Stimulated activated naive CD8-positive, alpha-beta T cell treated with anti-CD3 and anti-CD28 coated beads, Interleukin-15, Interleukin-2, amounts not matched to agents 100 ng/mL and 50 ng/mL, for 24 hours (primary cell): ENCODE measurements at regions not wholly inside any gene's neighbourhood (a gene's known extent, or its start where the extent isn't known, plus 50 kb on each side); places are given as distances from the start of the nearest gene placed in this dataset.

Experiments used
- H3K27ac Mint-ChIP-seq: one replicate; pipeline ENCODE4 v1.8.0; 2021; ENCODE audit warnings: mild to moderate bottlenecking, mixed read lengths
- H3K27me3 Mint-ChIP-seq: one replicate; pipeline ENCODE4 v1.8.0; 2021; ENCODE audit warnings: mixed read lengths
- H3K36me3 Mint-ChIP-seq: one replicate; pipeline ENCODE4 v1.8.0; 2021; ENCODE audit warnings: low read depth, mixed read lengths
- H3K4me1 Mint-ChIP-seq: one replicate; pipeline ENCODE4 v1.8.0; 2021; ENCODE audit warnings: low read depth, mixed read lengths
- H3K4me3 Mint-ChIP-seq: one replicate; pipeline ENCODE4 v1.8.0; 2021; ENCODE audit warnings: mild to moderate bottlenecking, mixed read lengths
- H3K9me3 Mint-ChIP-seq: one replicate; pipeline ENCODE4 v1.8.0; 2021; ENCODE audit warnings: mixed read lengths

DNA sequence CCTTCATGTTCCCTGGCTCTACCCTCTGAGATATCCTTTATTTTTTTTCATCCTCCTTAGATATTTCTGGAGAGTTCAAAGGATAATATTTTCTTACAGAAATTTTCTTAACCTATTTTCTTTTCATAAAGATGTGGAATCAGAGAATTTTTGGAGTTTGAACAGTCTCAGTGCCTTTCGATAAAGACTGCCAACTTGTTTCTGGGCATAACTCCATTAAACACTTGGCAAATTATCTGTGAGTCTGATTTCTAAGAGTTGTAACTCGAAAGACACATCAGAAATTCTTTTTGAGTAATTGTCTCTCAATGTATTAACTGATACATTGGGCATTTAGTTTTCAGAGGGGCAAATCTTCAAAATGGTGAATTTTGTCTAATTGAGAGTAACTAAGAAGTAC is 1255.6 kb downstream of the NCAM2 start:
- H3K4me3 Mint-ChIP-seq = no peak overlapping the region
- no peaks in the 10 kb centered on the region for H3K36me3 Mint-ChIP-seq
- H3K9me3 Mint-ChIP-seq = peaks cover 6% of the 10 kb centered on the region
- no peaks in the 10 kb centered on the region for H3K27me3 Mint-ChIP-seq
- no peaks in the 10 kb centered on the region for H3K4me1 Mint-ChIP-seq
- H3K27ac Mint-ChIP-seq = no peak overlapping the region

- no peaks in the 10 kb centered on the region for H3K27me3 Mint-ChIP-seq
- H3K4me1 Mint-ChIP-seq = no peaks in the 10 kb centered on the region
- H3K9me3 Mint-ChIP-seq = peaks cover 4% of the 10 kb centered on the region
- no peak overlapping the region for H3K4me3 Mint-ChIP-seq
- H3K36me3 Mint-ChIP-seq = no peaks in the 10 kb centered on the region
- H3K27ac Mint-ChIP-seq = no peak overlapping the region
These were observed 1260.6 kb downstream of the NCAM2 start for GRCh38 chr21:22258821-22259220.

GRCh38 chr21:22260274-22260673 is 1262.1 kb downstream of the NCAM2 start:
- no peak overlapping the region for H3K4me3 Mint-ChIP-seq
- peaks cover 4% of the 10 kb centered on the region for H3K9me3 Mint-ChIP-seq
- H3K27ac Mint-ChIP-seq = no peak overlapping the region
- no peaks in the 10 kb centered on the region for H3K27me3 Mint-ChIP-seq
- H3K4me1 Mint-ChIP-seq = no peaks in the 10 kb centered on the region
- H3K36me3 Mint-ChIP-seq = no peaks in the 10 kb centered on the region

- Mint-ChIP-seq H3K4me3 (no peak overlapping the region), H3K9me3 (peaks cover 9% of the 10 kb centered on the region), H3K27ac (no peak overlapping the region), H3K27me3 (no peaks in the 10 kb centered on the region), H3K36me3 (no peaks in the 10 kb centered on the region), H3K4me1 (no peaks in the 10 kb centered on the region)
These were observed 1265.7 kb downstream of the NCAM2 start for GRCh38 chr21:22263890-22264289.

DNA sequence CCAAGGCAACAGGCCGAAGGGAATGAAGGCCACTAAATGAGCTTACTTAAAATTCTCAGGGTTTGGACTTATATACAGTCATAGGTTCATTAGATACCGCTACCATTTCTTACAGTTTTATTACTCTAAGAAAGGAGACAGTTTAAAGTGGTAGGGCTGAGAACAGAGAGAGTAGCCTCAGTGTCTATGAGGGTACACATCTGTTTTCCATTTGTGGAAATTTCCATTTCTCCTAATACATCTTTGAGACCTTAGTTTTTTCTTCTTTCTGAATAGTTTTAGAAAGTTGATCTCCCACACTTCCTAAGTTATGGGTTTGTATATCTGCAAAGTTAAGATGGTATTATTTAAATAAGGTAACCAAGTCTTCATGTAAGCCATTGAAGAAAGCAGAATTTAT is 1279.1 kb downstream of the NCAM2 start:
- no peak overlapping the region for H3K4me3 Mint-ChIP-seq
- H3K9me3 Mint-ChIP-seq = peaks cover 5% of the 10 kb centered on the region
- H3K4me1 Mint-ChIP-seq = no peaks in the 10 kb centered on the region
- no peaks in the 10 kb centered on the region for H3K27me3 Mint-ChIP-seq
- no peaks in the 10 kb centered on the region for H3K36me3 Mint-ChIP-seq
- H3K27ac Mint-ChIP-seq = no peak overlapping the region

DNA sequence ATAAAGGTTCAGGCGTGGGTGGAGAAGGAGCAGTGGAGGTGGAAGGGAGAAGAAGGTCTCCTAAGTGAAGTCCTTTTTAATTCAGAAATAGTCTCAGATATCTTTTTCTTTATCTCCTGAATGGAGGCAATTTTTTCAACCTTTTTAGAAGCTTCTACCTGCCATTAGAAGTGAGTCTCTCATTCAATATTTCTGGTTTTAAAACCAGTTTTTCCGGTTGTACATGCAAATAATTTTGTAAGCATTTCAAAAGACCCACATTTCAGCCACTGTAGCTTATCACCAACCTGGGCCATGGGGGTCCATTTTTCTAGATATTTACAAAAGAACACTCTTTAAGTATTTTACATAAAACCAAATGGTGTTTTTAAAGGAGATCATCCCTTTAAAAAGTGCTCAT is 1280.2 kb downstream of the NCAM2 start:
- H3K4me3 Mint-ChIP-seq = no peak overlapping the region
- no peaks in the 10 kb centered on the region for H3K27me3 Mint-ChIP-seq
- H3K36me3 Mint-ChIP-seq = no peaks in the 10 kb centered on the region
- peaks cover 5% of the 10 kb centered on the region for H3K9me3 Mint-ChIP-seq
- H3K4me1 Mint-ChIP-seq = no peaks in the 10 kb centered on the region
- H3K27ac Mint-ChIP-seq = no peak overlapping the region

DNA sequence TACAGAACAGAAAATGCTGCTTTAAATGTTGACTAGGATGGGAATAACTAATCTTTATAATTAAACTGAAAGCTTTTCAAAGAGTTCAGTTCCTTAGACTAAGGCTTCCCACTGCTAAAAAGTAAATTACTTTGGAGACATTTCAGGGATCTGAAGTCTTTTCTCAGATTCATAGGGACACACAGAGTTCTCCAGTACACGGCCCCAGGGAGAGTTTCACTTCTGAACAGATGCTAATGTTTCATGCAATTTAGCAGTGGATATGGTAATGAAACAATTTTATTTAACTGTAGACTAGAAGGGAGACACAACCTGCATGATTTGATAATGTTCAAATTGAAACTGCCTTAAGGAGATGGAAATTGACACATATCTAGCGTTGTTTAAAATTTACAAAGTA is 1282.6 kb downstream of the NCAM2 start:
- H3K9me3 Mint-ChIP-seq = peaks cover under 1% of the 10 kb centered on the region
- H3K27ac Mint-ChIP-seq = no peak overlapping the region
- no peaks in the 10 kb centered on the region for H3K27me3 Mint-ChIP-seq

DNA sequence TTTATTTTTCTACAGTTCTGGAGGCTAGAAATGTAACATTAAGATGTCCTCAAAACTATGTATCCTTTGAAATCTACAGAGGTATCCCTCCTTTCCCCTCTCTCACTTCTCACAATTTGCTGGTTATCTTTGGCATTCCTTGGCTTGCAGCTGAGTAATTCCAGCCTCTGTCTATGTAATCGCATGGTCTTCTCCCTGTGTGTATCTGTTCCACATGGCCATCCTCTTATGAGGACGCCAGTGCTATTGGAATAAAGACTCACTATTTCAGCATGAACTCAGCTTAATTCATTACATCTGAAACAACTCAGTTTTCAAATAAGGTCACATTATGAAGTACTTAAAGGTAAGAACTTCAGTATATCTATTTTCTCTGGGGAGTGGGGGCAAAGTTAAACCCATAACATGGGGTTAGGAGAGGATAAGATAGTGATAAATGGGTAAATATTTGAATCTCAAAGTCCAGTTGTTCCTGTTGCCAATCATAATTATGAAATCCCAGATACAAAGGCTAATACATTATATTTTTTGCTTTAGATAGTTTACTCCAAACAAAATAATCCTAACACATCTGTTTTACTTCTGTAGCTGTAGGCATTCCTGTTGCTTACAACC is 1290.8 kb downstream of the NCAM2 start:
- Mint-ChIP-seq H3K36me3 (no peaks in the 10 kb centered on the region), H3K27ac (no peak overlapping the region), H3K9me3 (peaks cover 12% of the 10 kb centered on the region), H3K27me3 (no peaks in the 10 kb centered on the region), H3K4me1 (no peaks in the 10 kb centered on the region), H3K4me3 (no peak overlapping the region)

More for the DNA sequence above, 1282.6 kb downstream of the NCAM2 start:
- no peaks in the 10 kb centered on the region for H3K4me1 Mint-ChIP-seq
- H3K4me3 Mint-ChIP-seq = no peak overlapping the region
- no peaks in the 10 kb centered on the region for H3K36me3 Mint-ChIP-seq

DNA sequence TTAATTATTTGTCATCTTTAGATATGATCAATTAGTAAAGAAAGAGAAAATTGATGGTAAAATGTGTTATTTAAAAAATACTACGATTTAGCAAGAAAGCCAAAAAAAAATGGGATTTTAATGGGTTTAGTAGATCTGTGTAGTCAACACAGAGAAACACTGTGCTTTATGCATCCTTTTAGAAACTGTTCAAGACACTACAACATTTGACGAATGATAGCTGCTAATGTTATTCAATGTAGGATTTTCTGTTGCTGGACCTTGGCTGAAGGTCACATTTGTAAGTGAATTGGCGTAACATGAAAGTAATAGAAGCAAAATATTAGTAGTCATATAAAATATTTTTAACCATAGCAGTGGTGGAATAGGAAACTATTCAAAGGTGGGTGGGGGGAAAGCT is 1293.9 kb downstream of the NCAM2 start:
- Mint-ChIP-seq H3K4me3 (no peak overlapping the region), H3K9me3 (no peaks in the 10 kb centered on the region), H3K27ac (no peak overlapping the region), H3K36me3 (no peaks in the 10 kb centered on the region), H3K27me3 (no peaks in the 10 kb centered on the region), H3K4me1 (no peaks in the 10 kb centered on the region)

DNA sequence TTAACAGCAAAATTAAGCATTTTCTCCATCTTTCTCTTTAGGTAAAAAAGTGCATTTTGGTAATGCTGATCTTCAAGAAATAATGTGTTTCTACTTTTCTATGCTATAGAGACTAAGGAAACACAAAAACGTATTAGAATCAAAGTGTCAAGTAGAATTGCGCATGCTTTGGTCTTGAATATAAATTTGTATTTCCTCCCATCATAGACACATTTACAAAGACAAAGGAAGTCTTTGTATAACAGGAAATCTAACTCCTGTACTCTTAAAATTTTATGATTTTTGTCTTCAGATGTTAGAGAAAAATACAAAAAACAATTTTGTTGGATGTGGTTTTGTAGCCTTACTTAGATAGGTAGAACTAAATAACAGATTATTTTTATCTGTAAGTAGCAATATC is 1299.4 kb downstream of the NCAM2 start:
- no peaks in the 10 kb centered on the region for H3K4me1 Mint-ChIP-seq
- peaks cover 7% of the 10 kb centered on the region for H3K9me3 Mint-ChIP-seq
- H3K27ac Mint-ChIP-seq = no peak overlapping the region
- no peaks in the 10 kb centered on the region for H3K27me3 Mint-ChIP-seq
- no peak overlapping the region for H3K4me3 Mint-ChIP-seq
- H3K36me3 Mint-ChIP-seq = no peaks in the 10 kb centered on the region

DNA sequence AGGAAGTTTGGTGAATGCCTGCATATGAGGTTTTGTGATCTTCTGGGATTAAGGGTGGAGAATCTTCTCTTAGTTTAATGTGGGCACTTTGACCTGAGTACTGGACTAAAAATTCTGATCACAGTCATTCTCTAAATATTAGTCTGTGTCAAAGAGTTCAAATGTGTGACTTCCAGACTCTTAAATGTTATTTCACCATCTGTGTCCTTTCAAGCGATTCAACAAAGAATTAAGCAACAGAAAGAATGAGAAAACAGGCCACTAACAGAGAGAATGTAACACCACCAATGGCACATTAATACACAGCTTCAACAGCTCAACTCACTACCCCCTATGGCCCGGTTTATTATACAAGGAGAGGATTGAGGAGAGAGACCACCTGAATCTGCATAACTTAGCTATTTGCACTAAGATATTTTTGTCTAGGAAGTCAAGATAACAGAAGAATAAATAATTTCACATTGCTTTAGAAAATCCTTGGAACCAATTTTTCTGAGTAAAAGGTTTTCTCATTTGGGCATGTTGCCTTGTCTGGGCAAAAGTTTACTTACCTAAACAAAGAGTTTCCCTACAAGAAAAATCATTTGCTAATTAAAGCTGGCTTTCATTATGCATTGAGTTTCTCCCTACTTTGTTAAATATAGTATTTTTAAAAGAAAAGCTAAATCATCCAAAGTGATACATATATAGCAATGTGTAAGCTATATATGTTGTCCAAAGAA is 1313.7 kb downstream of the NCAM2 start:
- H3K36me3 Mint-ChIP-seq = no peaks in the 10 kb centered on the region
- no peaks in the 10 kb centered on the region for H3K4me1 Mint-ChIP-seq
- H3K27me3 Mint-ChIP-seq = no peaks in the 10 kb centered on the region
- no peak overlapping the region for H3K4me3 Mint-ChIP-seq
- H3K27ac Mint-ChIP-seq = no peak overlapping the region
- H3K9me3 Mint-ChIP-seq = peaks cover 14% of the 10 kb centered on the region

DNA sequence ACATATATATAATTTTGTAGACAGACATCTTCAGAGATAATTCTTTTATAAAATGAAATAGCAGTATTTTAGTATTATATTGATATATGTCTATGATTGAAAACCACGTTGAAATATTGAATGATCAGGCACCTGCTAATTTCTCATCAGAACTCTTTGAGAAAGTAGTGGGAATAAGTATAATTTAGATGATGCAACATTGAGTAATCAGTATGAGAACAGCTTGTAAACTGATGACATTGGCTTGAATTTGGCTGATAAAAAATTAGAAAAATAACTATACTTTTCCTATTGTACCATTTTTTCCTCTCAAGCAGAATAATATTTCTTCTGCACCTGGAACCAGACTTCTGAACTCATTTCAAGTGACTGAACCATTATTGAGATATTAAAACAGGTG is 1316.8 kb downstream of the NCAM2 start:
- Mint-ChIP-seq H3K4me3 (no peak overlapping the region), H3K36me3 (no peaks in the 10 kb centered on the region), H3K4me1 (no peaks in the 10 kb centered on the region), H3K27me3 (no peaks in the 10 kb centered on the region), H3K27ac (no peak overlapping the region), H3K9me3 (peaks cover 14% of the 10 kb centered on the region)

DNA sequence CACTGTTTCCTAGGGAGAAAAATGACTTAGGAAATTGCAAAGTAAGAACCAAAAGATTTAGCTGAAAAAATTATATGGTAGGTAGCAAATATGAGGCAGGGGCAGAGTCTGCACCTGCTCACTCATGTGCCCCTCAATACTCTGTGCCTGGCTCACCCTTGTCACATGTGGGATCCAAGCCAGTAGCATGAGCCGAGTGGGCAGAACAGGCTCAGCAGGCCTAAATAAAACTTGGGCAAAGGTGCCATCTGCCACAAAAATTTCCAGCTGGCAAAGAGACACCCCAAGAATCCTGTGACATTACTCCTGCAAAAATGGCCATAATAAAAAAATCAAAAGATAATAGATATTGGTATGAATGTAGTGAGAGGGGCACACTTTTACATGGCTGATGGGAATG is 1321.2 kb downstream of the NCAM2 start:
- H3K4me1 Mint-ChIP-seq = no peaks in the 10 kb centered on the region
- H3K36me3 Mint-ChIP-seq = no peaks in the 10 kb centered on the region
- H3K4me3 Mint-ChIP-seq = no peak overlapping the region
- H3K9me3 Mint-ChIP-seq = peaks cover 2% of the 10 kb centered on the region
- H3K27me3 Mint-ChIP-seq = no peaks in the 10 kb centered on the region
- H3K27ac Mint-ChIP-seq = no peak overlapping the region

- Mint-ChIP-seq H3K9me3 (peaks cover 7% of the 10 kb centered on the region), H3K4me3 (no peak overlapping the region), H3K27ac (no peak overlapping the region)
These were observed 1344.7 kb downstream of the NCAM2 start for GRCh38 chr21:22342889-22343288.

DNA sequence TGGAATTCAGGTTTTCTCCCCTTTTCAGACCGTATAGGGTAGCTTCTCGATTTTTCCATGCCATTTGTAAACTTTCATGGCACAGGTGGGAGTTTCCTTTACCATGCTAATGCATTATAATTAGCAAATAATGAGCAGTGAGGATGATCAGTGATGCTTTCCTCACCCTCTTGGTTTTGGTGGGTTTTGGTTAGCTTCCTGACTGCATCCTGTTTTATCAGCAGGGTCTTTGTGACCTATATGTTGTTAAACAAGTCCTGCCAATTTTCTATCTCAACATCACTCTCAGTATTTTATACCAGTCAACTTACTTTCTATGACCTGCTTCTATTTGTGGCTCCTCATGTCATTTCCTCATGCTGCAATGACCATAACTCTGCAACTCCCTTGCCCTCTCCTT is 1345.1 kb downstream of the NCAM2 start:
- Mint-ChIP-seq H3K36me3 (no peaks in the 10 kb centered on the region), H3K27ac (no peak overlapping the region), H3K4me3 (no peak overlapping the region), H3K27me3 (no peaks in the 10 kb centered on the region), H3K9me3 (peaks cover 7% of the 10 kb centered on the region), H3K4me1 (no peaks in the 10 kb centered on the region)

More at GRCh38 chr21:22342889-22343288, 1344.7 kb downstream of the NCAM2 start:
- Mint-ChIP-seq H3K36me3 (no peaks in the 10 kb centered on the region), H3K4me1 (no peaks in the 10 kb centered on the region), H3K27me3 (no peaks in the 10 kb centered on the region)

GRCh38 chr21:22343721-22344120 is 1345.5 kb downstream of the NCAM2 start:
- no peaks in the 10 kb centered on the region for H3K4me1 Mint-ChIP-seq
- no peak overlapping the region for H3K4me3 Mint-ChIP-seq
- H3K9me3 Mint-ChIP-seq = peaks cover 7% of the 10 kb centered on the region
- no peaks in the 10 kb centered on the region for H3K27me3 Mint-ChIP-seq
- H3K36me3 Mint-ChIP-seq = no peaks in the 10 kb centered on the region
- no peak overlapping the region for H3K27ac Mint-ChIP-seq
